Thoracic aorta (tissue), 2 donors: ENCODE measurements at regions not wholly inside any gene's neighbourhood (a gene's known extent, or its start where the extent isn't known, plus 50 kb on each side); places are given as distances from the start of the nearest gene placed in this dataset.
"Not testable (repeated sequence)": the region's sequence is repeated elsewhere in the genome, so short reads cannot be mapped to it uniquely, and the experiment has no call there.

Experiments used
- ATAC-seq: fragments of 150-250 bp; one replicate; pipeline ENCODE4 v1.8.0; 2017; ENCODE audit warnings: low read depth; ENCODE audit not compliant: insufficient number of reproducible peaks, low FRiP score
- DNase-seq: peaks from one replicate; pipeline ENCODE4 v3.0.0-alpha.2; 2020; ENCODE audit warnings: low spot score
- H3K27ac ChIP-seq, 2 donors: fragments of 200-600 bp; sonication (generic); 1 replicate in 1 of 2; 2 replicates in 1 of 2; pipeline ENCODE4 v1.5.1; 2016; ENCODE audit warnings: mild to moderate bottlenecking in 2 of 2, moderate library complexity in 2 of 2
- H3K27me3 ChIP-seq: fragments of 200-600 bp; sonication (generic); replicated peaks from 2 replicates; pipeline ENCODE4 v1.6.0; 2016; ENCODE audit warnings: mild to moderate bottlenecking; ENCODE audit not compliant: insufficient read depth
- H3K36me3 ChIP-seq: fragments of 200-600 bp; sonication (generic); one replicate; pipeline ENCODE4 v1.5.1; 2016
- H3K4me1 ChIP-seq, 2 donors: fragments of 200-600 bp; sonication (generic); 1 replicate in 1 of 2; 2 replicates in 1 of 2; pipeline versions ENCODE4 v1.5.1 to v1.6.0; 2016; ENCODE audit warnings: low read depth in 2 of 2, mild to moderate bottlenecking in 1 of 2; ENCODE audit not compliant: control insufficient read depth in 1 of 2
- H3K4me3 ChIP-seq: fragments of 200-600 bp; sonication (generic); 2 replicates; pipeline ENCODE4 v1.5.1; 2016; ENCODE audit warnings: mild to moderate bottlenecking
- H3K9me3 ChIP-seq: fragments of 200-600 bp; sonication (generic); 2 replicates; pipeline ENCODE4 v1.5.1; 2016
- CTCF ChIP-seq: fragments of 200-600 bp; sonication (generic); IDR thresholded peaks from one replicate; pipeline ENCODE4 v1.5.1; 2019; ENCODE audit warnings: antibody characterized with exemption

- peak; percentile 82 for TF ChIP-seq CTCF
- Histone ChIP-seq H3K36me3 (no peaks in the 10 kb centered on the region), H3K4me1 (peaks cover 7 to 11% of the 10 kb centered on the region in 2 donors), H3K27me3 (no peaks in the 10 kb centered on the region), H3K4me3 (peak overlapping the region; percentile 72), H3K27ac (no peak overlapping the region), H3K9me3 (no peaks in the 10 kb centered on the region)
- ATAC-seq (peak; percentile 55), DNase-seq (no peak)
These were observed 66.6 kb upstream of the CCDC167 start for GRCh38 chr6:37566111-37566949.

- no peak for TF ChIP-seq CTCF
- no peaks in the 10 kb centered on the region for H3K27me3 ChIP-seq
- DNase-seq, result no peak
- no peaks in the 10 kb centered on the region for H3K36me3 ChIP-seq
- peaks cover 7 to 11% of the 10 kb centered on the region in 2 donors for H3K4me1 ChIP-seq
- H3K4me3 ChIP-seq, result peak overlapping the region; percentile 72
- H3K27ac ChIP-seq, result no peak overlapping the region
- no peak for ATAC-seq
- no peaks in the 10 kb centered on the region for H3K9me3 ChIP-seq
These were observed 65.8 kb upstream of the CCDC167 start for GRCh38 chr6:37565267-37566110.

- not testable (repeated sequence) for DNase-seq, H3K4me3 ChIP-seq, ATAC-seq, H3K9me3 ChIP-seq, H3K27me3 ChIP-seq, H3K36me3 ChIP-seq, H3K27ac ChIP-seq
- H3K4me1 ChIP-seq, result peaks cover 7 to 11% of the 10 kb centered on the region in 2 donors
These were observed 63.2 kb upstream of the CCDC167 start for GRCh38 chr6:37562926-37563288.

GRCh38 chr6:37561361-37561760, 61.7 kb upstream of the CCDC167 start:
- no peak overlapping the region for H3K27ac ChIP-seq
- no peaks in the 10 kb centered on the region for H3K27me3 ChIP-seq
- H3K4me1 ChIP-seq, result peaks cover 7 to 11% of the 10 kb centered on the region in 2 donors
- H3K4me3 ChIP-seq, result no peak overlapping the region
- H3K9me3 ChIP-seq, result no peaks in the 10 kb centered on the region
- DNase-seq (no peak), ATAC-seq (no peak)
- no peak for TF ChIP-seq CTCF
- no peaks in the 10 kb centered on the region for H3K36me3 ChIP-seq

GRCh38 chr6:37560737-37561103, 61.0 kb upstream of the CCDC167 start:
- peaks cover 2 to 7% of the 10 kb centered on the region in 2 donors for H3K4me1 ChIP-seq
- TF ChIP-seq CTCF, result no peak
- H3K9me3 ChIP-seq, result no peaks in the 10 kb centered on the region
- no peak for DNase-seq
- no peak for ATAC-seq
- H3K36me3 ChIP-seq, result no peaks in the 10 kb centered on the region
- H3K27me3 ChIP-seq, result no peaks in the 10 kb centered on the region
- no peak overlapping the region for H3K4me3 ChIP-seq
- no peak overlapping the region for H3K27ac ChIP-seq
